ENCODE measurements at regions not wholly inside any gene's neighbourhood (a gene's known extent, or its start where the extent isn't known, plus 50 kb on each side); places are given as distances from the start of the nearest gene placed in this dataset.

DNA sequence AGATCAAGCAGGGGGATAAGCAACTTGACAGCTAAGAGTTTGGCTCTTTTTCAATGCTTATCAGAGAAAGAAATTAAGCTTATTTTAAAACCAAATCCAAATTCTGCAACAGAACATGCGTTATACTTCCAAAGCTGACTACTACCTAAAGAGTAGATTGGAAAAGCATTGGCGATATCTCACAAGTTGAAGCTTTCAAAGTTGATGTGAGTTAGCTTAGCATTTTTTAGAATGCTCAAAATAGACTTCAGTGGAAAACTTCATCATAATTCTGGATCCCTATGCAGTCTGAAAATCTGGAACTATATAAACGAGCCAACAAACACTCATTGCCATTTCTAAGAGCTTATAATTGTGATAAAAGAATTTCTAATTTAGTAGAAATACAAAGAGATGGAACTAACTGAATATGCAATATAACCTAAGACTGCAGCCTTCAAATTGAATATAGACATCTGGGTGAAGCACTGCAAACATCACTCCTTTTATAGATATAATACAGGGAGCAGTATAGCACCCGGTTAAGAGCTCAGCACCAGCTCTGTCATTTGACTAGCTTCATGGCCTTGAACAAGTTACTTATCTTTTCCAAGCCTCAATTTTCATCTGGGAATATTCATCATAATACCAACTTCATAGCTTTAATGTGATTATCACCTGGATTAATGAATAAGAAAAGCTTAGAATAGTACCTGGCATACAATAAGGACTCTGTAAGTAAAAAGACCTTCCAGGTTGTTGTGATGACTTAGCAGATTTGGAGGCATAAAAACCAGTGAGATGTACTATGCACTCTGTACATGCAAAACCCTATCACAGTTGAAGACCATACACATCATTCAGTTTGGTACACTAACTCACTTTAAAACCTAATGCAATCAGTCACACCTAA lies 242.7 kb upstream of the TTC14 start:
- no peak for TF ChIP-seq EZH2 (IDR thresholded peaks at IDR 0.05; ENCODE audit: borderline replicate concordance, low read depth, low read length, poor library complexity, severe bottlenecking)
- TF ChIP-seq, protein P1, sequence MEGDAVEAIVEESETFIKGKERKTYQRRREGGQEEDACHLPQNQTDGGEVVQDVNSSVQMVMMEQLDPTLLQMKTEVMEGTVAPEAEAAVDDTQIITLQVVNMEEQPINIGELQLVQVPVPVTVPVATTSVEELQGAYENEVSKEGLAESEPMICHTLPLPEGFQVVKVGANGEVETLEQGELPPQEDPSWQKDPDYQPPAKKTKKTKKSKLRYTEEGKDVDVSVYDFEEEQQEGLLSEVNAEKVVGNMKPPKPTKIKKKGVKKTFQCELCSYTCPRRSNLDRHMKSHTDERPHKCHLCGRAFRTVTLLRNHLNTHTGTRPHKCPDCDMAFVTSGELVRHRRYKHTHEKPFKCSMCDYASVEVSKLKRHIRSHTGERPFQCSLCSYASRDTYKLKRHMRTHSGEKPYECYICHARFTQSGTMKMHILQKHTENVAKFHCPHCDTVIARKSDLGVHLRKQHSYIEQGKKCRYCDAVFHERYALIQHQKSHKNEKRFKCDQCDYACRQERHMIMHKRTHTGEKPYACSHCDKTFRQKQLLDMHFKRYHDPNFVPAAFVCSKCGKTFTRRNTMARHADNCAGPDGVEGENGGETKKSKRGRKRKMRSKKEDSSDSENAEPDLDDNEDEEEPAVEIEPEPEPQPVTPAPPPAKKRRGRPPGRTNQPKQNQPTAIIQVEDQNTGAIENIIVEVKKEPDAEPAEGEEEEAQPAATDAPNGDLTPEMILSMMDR (conservative IDR thresholded peaks at IDR 0.05; ENCODE audit: low read depth, low read length) = no peak
